Liver (tissue), 8 donors: ENCODE measurements at regions not wholly inside any gene's neighbourhood (a gene's known extent, or its start where the extent isn't known, plus 50 kb on each side); places are given as distances from the start of the nearest gene placed in this dataset.

Experiments used
- DNase-seq: peaks from one replicate; pipeline ENCODE4 v3.0.0-alpha.2; 2017; ENCODE audit warnings: low spot score
- H3K27ac ChIP-seq, 2 donors: one replicate each; pipeline ENCODE4 v1.7.0; 2013; ENCODE audit warnings: inconsistent platforms in 2 of 2, low read length in 2 of 2, control low read depth in 1 of 2, low read depth in 1 of 2, mild to moderate bottlenecking in 1 of 2
- H3K27me3 ChIP-seq, 4 donors: one replicate each; pipeline versions ENCODE4 v1.6.1 to v1.7.0; 2013; ENCODE audit warnings: low read length in 3 of 4, inconsistent platforms in 1 of 4, mild to moderate bottlenecking in 1 of 4, moderate library complexity in 1 of 4; ENCODE audit not compliant: control insufficient read depth in 4 of 4, insufficient read depth in 4 of 4
- H3K36me3 ChIP-seq, 4 donors: one replicate each; pipeline versions ENCODE4 v1.6.1 to v1.7.0; 2013; ENCODE audit warnings: low read length in 3 of 4, mild to moderate bottlenecking in 3 of 4, low read depth in 1 of 4, moderate library complexity in 1 of 4; ENCODE audit not compliant: control insufficient read depth in 4 of 4, insufficient read depth in 3 of 4
- H3K4me1 ChIP-seq, 4 donors: one replicate each; pipeline versions ENCODE4 v1.6.1 to v1.7.0; 2013; ENCODE audit warnings: low read length in 3 of 4, mild to moderate bottlenecking in 3 of 4, moderate library complexity in 1 of 4; ENCODE audit not compliant: control insufficient read depth in 4 of 4, insufficient read depth in 4 of 4
- H3K4me3 ChIP-seq, 3 donors: one replicate each; pipeline versions ENCODE4 v1.6.1 to v1.7.0; 2013; ENCODE audit warnings: low read length in 3 of 3, control low read depth in 1 of 3, low read depth in 1 of 3, mild to moderate bottlenecking in 1 of 3
- H3K9ac ChIP-seq, 2 donors: one replicate each; pipeline ENCODE4 v1.7.0; 2013; ENCODE audit warnings: low read length in 2 of 2, mild to moderate bottlenecking in 2 of 2, moderate library complexity in 2 of 2, control low read depth in 1 of 2, low read depth in 1 of 2
- H3K9me3 ChIP-seq, 4 donors: one replicate each; pipeline versions ENCODE4 v1.6.1 to v1.7.0; 2013; ENCODE audit warnings: low read length in 3 of 4; ENCODE audit not compliant: control insufficient read depth in 4 of 4
- ATF3 ChIP-seq: IDR thresholded peaks from 2 replicates; pipeline ENCODE4 v1.6.1; 2016; ENCODE audit warnings: antibody characterized with exemption
- EGR1 ChIP-seq, 2 donors: IDR thresholded peaks; 2 replicates each; pipeline ENCODE4 v1.6.1; 2016 to 2018; ENCODE audit warnings: antibody characterized with exemption in 2 of 2, low read depth in 2 of 2
- FOXA1 ChIP-seq: IDR thresholded peaks from 2 replicates; pipeline ENCODE4 v1.6.1; 2016; ENCODE audit warnings: antibody characterized with exemption
- FOXA2 ChIP-seq: IDR thresholded peaks from 2 replicates; pipeline ENCODE4 v1.6.1; 2016; ENCODE audit warnings: antibody characterized with exemption
- GABPA ChIP-seq, 2 donors: IDR thresholded peaks in 1 of 2; conservative IDR thresholded peaks in 1 of 2; 2 replicates each; pipeline ENCODE4 v1.6.1; 2016; ENCODE audit warnings: antibody characterized with exemption in 2 of 2, mild to moderate bottlenecking in 1 of 2, moderate library complexity in 1 of 2
- HNF4A ChIP-seq, 2 donors: conservative IDR thresholded peaks; 2 replicates each; pipeline ENCODE4 v1.6.1; 2016; ENCODE audit warnings: antibody characterized with exemption in 2 of 2, mild to moderate bottlenecking in 2 of 2
- HNF4G ChIP-seq: IDR thresholded peaks from 2 replicates; pipeline ENCODE4 v1.6.1; 2016; ENCODE audit warnings: antibody characterized with exemption
- JUND ChIP-seq, 2 donors: IDR thresholded peaks; 2 replicates each; pipeline ENCODE4 v1.6.1; 2016; ENCODE audit warnings: antibody characterized with exemption in 2 of 2
- MAX ChIP-seq: IDR thresholded peaks from 2 replicates; pipeline ENCODE4 v1.6.1; 2016; ENCODE audit warnings: antibody characterized with exemption
- NR2F2 ChIP-seq: IDR thresholded peaks from 2 replicates; pipeline ENCODE4 v1.6.1; 2016; ENCODE audit warnings: antibody characterized with exemption
- RAD21 ChIP-seq, 2 donors: IDR thresholded peaks; 2 replicates each; pipeline ENCODE4 v1.6.1; 2016; ENCODE audit warnings: antibody characterized with exemption in 2 of 2, mild to moderate bottlenecking in 2 of 2
- RXRA ChIP-seq, 2 donors: IDR thresholded peaks; 2 replicates each; pipeline ENCODE4 v1.6.1; 2017 to 2018; ENCODE audit warnings: antibody characterized with exemption in 2 of 2, mild to moderate bottlenecking in 1 of 2
- SP1 ChIP-seq: IDR thresholded peaks from 2 replicates; pipeline ENCODE4 v1.6.1; 2018; ENCODE audit warnings: antibody characterized with exemption, mild to moderate bottlenecking
- TAF1 ChIP-seq: conservative IDR thresholded peaks from 2 replicates; pipeline ENCODE4 v1.6.1; 2016; ENCODE audit warnings: antibody characterized with exemption, mild to moderate bottlenecking
- WGBS: extraction: QIAGEN DNeasy Blood & Tissue Kit; methylation state at CpG from one replicate; pipeline ENCODE4 v1.1.7; 2013; 5-methylcytosine and 5-hydroxymethylcytosine counted together
- TF ChIP-seq, protein P1 (sequence below): IDR thresholded peaks from 2 replicates; pipeline ENCODE4 v1.6.1; 2016; ENCODE audit warnings: antibody characterized with exemption
- TF ChIP-seq, protein P2 (sequence below): fragments of 150-350 bp; IDR thresholded peaks from 2 replicates; pipeline ENCODE4 v1.5.1; 2017; ENCODE audit warnings: improper control_type of control experiment, low read depth, low read length; ENCODE audit not compliant: missing input control
- TF ChIP-seq, protein P3 (sequence below): IDR thresholded peaks from 2 replicates; pipeline ENCODE4 v1.6.1; 2016; ENCODE audit warnings: antibody characterized with exemption, mild to moderate bottlenecking
- donor health status: healthy.
- donor health status: healthy.
- donor health status: healthy.
- donor health status: healthy.
- donor health status: healthy.

DNA sequence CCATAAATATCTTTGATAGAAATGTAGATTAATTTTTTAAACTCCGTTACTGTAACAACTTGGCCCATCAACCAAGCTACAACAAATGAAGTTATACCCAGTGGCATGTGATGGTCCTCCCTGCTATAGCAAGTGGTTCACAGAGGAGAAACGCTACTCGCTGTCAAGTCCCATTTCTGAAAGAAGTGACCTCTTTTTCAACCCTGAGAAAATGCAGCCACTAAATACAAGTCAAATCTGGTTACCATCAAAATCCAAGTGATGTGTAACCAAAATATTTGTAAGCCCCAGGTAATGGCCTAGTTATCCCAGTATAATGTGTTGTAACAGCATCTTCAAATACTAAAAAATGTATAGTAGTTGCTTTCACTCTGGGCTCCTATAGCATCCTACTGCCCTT is 151.8 kb downstream of the MIS18A start:
- Histone ChIP-seq H3K9me3 (peaks cover under 1 to 8% (median 3%) of the 10 kb centered on the region in 4 donors), H3K36me3 (no peaks in the 10 kb centered on the region), H3K9ac (no peak overlapping the region), H3K4me3 (no peak overlapping the region), H3K27ac (no peak overlapping the region), H3K4me1 (no peaks in the 10 kb centered on the region), H3K27me3 (no peaks in the 10 kb centered on the region)
- TF ChIP-seq GABPA (IDR thresholded peaks at IDR 0.05 in 1 of 2, conservative IDR thresholded peaks at IDR 0.05 in 1 of 2) (no peak), RAD21 (IDR thresholded peaks at IDR 0.05) (no peak), NR2F2 (no peak), FOXA1 (no peak), HNF4A (conservative IDR thresholded peaks at IDR 0.05) (no peak), FOXA2 (no peak), RXRA (IDR thresholded peaks at IDR 0.05) (no peak), JUND (IDR thresholded peaks at IDR 0.05) (no peak), EGR1 (IDR thresholded peaks at IDR 0.05; ENCODE audit: low read depth in 2 of 2) (no peak)
- TF ChIP-seq, protein P1, sequence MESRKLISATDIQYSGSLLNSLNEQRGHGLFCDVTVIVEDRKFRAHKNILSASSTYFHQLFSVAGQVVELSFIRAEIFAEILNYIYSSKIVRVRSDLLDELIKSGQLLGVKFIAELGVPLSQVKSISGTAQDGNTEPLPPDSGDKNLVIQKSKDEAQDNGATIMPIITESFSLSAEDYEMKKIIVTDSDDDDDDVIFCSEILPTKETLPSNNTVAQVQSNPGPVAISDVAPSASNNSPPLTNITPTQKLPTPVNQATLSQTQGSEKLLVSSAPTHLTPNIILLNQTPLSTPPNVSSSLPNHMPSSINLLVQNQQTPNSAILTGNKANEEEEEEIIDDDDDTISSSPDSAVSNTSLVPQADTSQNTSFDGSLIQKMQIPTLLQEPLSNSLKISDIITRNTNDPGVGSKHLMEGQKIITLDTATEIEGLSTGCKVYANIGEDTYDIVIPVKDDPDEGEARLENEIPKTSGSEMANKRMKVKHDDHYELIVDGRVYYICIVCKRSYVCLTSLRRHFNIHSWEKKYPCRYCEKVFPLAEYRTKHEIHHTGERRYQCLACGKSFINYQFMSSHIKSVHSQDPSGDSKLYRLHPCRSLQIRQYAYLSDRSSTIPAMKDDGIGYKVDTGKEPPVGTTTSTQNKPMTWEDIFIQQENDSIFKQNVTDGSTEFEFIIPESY, result no peak
- WGBS, result 94% methylated on average over 3 of the region's 3 CpGs
- peak; percentile 5 for DNase-seq

- Histone ChIP-seq H3K4me3 (no peak overlapping the region), H3K27ac (no peak overlapping the region), H3K36me3 (no peaks in the 10 kb centered on the region), H3K4me1 (no peaks in the 10 kb centered on the region), H3K27me3 (no peaks in the 10 kb centered on the region), H3K9ac (no peak overlapping the region), H3K9me3 (peaks cover 3 to 11% (median 8%) of the 10 kb centered on the region in 4 donors)
- DNase-seq, result no peak
- TF ChIP-seq RAD21 (IDR thresholded peaks at IDR 0.05), result no peak
- TF ChIP-seq GABPA (IDR thresholded peaks at IDR 0.05 in 1 of 2, conservative IDR thresholded peaks at IDR 0.05 in 1 of 2), result no peak
- TF ChIP-seq FOXA2, result no peak
- TF ChIP-seq HNF4A (conservative IDR thresholded peaks at IDR 0.05), result no peak
- TF ChIP-seq RXRA (IDR thresholded peaks at IDR 0.05), result no peak
- TF ChIP-seq, protein P1, result no peak
- no peak for TF ChIP-seq SP1
- no peak for TF ChIP-seq JUND (IDR thresholded peaks at IDR 0.05)
- TF ChIP-seq MAX, result no peak
- TF ChIP-seq TAF1, result no peak
- TF ChIP-seq, protein P2, sequence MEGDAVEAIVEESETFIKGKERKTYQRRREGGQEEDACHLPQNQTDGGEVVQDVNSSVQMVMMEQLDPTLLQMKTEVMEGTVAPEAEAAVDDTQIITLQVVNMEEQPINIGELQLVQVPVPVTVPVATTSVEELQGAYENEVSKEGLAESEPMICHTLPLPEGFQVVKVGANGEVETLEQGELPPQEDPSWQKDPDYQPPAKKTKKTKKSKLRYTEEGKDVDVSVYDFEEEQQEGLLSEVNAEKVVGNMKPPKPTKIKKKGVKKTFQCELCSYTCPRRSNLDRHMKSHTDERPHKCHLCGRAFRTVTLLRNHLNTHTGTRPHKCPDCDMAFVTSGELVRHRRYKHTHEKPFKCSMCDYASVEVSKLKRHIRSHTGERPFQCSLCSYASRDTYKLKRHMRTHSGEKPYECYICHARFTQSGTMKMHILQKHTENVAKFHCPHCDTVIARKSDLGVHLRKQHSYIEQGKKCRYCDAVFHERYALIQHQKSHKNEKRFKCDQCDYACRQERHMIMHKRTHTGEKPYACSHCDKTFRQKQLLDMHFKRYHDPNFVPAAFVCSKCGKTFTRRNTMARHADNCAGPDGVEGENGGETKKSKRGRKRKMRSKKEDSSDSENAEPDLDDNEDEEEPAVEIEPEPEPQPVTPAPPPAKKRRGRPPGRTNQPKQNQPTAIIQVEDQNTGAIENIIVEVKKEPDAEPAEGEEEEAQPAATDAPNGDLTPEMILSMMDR, result no peak
- TF ChIP-seq ATF3, result no peak
- TF ChIP-seq, protein P3, sequence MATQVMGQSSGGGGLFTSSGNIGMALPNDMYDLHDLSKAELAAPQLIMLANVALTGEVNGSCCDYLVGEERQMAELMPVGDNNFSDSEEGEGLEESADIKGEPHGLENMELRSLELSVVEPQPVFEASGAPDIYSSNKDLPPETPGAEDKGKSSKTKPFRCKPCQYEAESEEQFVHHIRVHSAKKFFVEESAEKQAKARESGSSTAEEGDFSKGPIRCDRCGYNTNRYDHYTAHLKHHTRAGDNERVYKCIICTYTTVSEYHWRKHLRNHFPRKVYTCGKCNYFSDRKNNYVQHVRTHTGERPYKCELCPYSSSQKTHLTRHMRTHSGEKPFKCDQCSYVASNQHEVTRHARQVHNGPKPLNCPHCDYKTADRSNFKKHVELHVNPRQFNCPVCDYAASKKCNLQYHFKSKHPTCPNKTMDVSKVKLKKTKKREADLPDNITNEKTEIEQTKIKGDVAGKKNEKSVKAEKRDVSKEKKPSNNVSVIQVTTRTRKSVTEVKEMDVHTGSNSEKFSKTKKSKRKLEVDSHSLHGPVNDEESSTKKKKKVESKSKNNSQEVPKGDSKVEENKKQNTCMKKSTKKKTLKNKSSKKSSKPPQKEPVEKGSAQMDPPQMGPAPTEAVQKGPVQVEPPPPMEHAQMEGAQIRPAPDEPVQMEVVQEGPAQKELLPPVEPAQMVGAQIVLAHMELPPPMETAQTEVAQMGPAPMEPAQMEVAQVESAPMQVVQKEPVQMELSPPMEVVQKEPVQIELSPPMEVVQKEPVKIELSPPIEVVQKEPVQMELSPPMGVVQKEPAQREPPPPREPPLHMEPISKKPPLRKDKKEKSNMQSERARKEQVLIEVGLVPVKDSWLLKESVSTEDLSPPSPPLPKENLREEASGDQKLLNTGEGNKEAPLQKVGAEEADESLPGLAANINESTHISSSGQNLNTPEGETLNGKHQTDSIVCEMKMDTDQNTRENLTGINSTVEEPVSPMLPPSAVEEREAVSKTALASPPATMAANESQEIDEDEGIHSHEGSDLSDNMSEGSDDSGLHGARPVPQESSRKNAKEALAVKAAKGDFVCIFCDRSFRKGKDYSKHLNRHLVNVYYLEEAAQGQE, result no peak
- TF ChIP-seq HNF4G, result no peak
- no peak for TF ChIP-seq FOXA1
- 92% methylated on average over 2 of the region's 2 CpGs for WGBS
Observed at GRCh38 chr21:32122082-32122481, 156.8 kb downstream of the MIS18A start.
